ENCODE measurements at regions not wholly inside any gene's neighbourhood (a gene's known extent, or its start where the extent isn't known, plus 50 kb on each side); places are given as distances from the start of the nearest gene placed in this dataset.

DNA sequence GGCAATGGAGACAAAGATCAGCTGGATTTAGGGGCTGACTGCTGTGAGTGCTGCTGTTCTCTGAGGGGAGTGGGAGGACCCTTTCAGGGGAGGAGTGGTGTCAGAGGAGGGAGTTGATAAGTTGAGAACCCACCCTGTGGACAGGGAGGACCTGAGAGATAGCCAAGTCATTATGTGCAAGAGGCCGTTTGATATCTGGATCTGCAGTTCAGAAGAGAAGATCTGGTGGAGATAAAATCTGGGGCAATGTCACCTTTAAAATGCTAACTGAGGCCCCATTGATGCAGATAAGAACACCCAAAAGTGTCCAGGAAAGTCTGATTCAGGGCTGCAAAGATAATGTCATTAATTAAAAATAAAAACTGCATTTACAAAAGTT is 256.1 kb upstream of the HES1 start:
- Histone ChIP-seq H3K9me3 (ENCODE audit: insufficient read depth in 2 of 2, low read depth in 1 of 2, low read length in 1 of 2) (no peaks in the 10 kb centered on the region), H3K23ac (ENCODE audit: insufficient read length) (no peak overlapping the region), H3K27ac (ENCODE audit: low read depth, low read length) (no peak overlapping the region), H3K9ac (replicated peaks in 1 of 4; ENCODE audit: extremely low read depth in 1 of 4, low read depth in 3 of 4, low read length in 3 of 4) (no peak overlapping the region), H2BK15ac (ENCODE audit: low read length) (peak overlapping the region; percentile 63; the same call in 1 of the 2 replicates), H3K4me1 (replicated peaks in 1 of 4; ENCODE audit: control insufficient read depth in 3 of 4, insufficient read depth in 4 of 4, low read length in 3 of 4) (peaks cover 0 to 13% (median 3%) of the 10 kb centered on the region in 4 experiments; a peak in 2 of 7 replicates), H3K23me2 (ENCODE audit: low read depth, low read length) (no peaks in the 10 kb centered on the region), H3K79me2 (ENCODE audit: control insufficient read depth in 1 of 2, insufficient read depth in 2 of 2, low read length in 2 of 2) (no peaks in the 10 kb centered on the region), H2BK5ac (ENCODE audit: low read depth, low read length) (peak overlapping the region; percentile 50; the same call in 1 of the 2 replicates), H2BK12ac (ENCODE audit: low read depth, low read length) (peak overlapping the region; percentile 81; the same call in 1 of the 2 replicates), H4K5ac (ENCODE audit: insufficient read length, low read depth, low read length) (no peak overlapping the region), H3K36me3 (ENCODE audit: control insufficient read depth in 2 of 4, insufficient read depth in 4 of 4, low read length in 3 of 4) (no peaks in the 10 kb centered on the region), H2BK120ac (replicated peaks; ENCODE audit: low read depth, low read length) (no peak overlapping the region), H4K8ac (ENCODE audit: extremely low read depth, insufficient read depth, low read length) (no peak overlapping the region), H4K20me1 (replicated peaks in 1 of 2; ENCODE audit: control insufficient read depth in 1 of 2, insufficient read depth in 2 of 2, low read length in 2 of 2) (no peaks in the 10 kb centered on the region), H3K4me3 (ENCODE audit: extremely low read depth in 1 of 4, insufficient read depth in 2 of 4, low read depth in 3 of 4, low read length in 4 of 4) (no peak overlapping the region), H3K4me2 (ENCODE audit: insufficient read depth in 1 of 2, low read depth in 2 of 2, low read length in 2 of 2) (no peak overlapping the region), H2AFZ (ENCODE audit: low read length) (no peak overlapping the region; the same call in 1 of the 2 replicates), H2BK20ac (ENCODE audit: low read length) (no peak overlapping the region), H3K27me3 (replicated peaks in 1 of 4; ENCODE audit: control insufficient read depth in 3 of 4, extremely low read depth in 1 of 4, insufficient read depth in 3 of 4, low read length in 3 of 4) (no peaks in the 10 kb centered on the region), H4K91ac (replicated peaks; ENCODE audit: insufficient read length, low read length) (no peak overlapping the region), H3K14ac (ENCODE audit: insufficient read length) (no peak overlapping the region), H2AK5ac (ENCODE audit: low read depth, low read length) (no peak overlapping the region), H3K79me1 (ENCODE audit: low read depth, low read length) (no peaks in the 10 kb centered on the region), H3K18ac (ENCODE audit: extremely low read depth, low read length) (no peak overlapping the region; the same call in 1 of the 2 replicates), H3K4ac (replicated peaks; ENCODE audit: insufficient read length, low read depth, low read length) (no peak overlapping the region), H3K56ac (replicated peaks; ENCODE audit: insufficient read length, low read depth, low read length) (no peak overlapping the region)
- DNase-seq (ENCODE audit: low read depth in 1 of 2, low spot score in 2 of 2) (no peak), FAIRE-seq (no peak)
- ChIA-PET POLR2A (ENCODE audit: partially characterized antibody) (no interaction called here), CTCF (ENCODE audit: partially characterized antibody) (no interaction called here)
- 89% methylated on average over 1 of the region's 1 CpG; no CpG with 5 or more reads in 1 of the 2 experiments for WGBS, 2 experiments (ENCODE audit: extremely low coverage in 1 of 2, insufficient coverage in 1 of 2, insufficient read length in 1 of 2, insufficient replicate concordance in 2 of 2, low coverage in 1 of 2, low lambda C conversion rate in 2 of 2, missing lambda C conversion rate in 1 of 2)
- TF ChIP-seq CBX5 (IDR thresholded peaks at IDR 0.05; ENCODE audit: low read depth, low read length) (no peak), RNF2 (IDR thresholded peaks at IDR 0.05; ENCODE audit: borderline replicate concordance, low read depth, low read length, missing control alignments, poor library complexity, severe bottlenecking) (no peak), YY1 (IDR thresholded peaks at IDR 0.05; ENCODE audit: low read depth, low read length) (no peak), FOSL1 (IDR thresholded peaks at IDR 0.05; ENCODE audit: insufficient read depth, low read depth, low read length) (no peak)
- TF ChIP-seq, protein P1, sequence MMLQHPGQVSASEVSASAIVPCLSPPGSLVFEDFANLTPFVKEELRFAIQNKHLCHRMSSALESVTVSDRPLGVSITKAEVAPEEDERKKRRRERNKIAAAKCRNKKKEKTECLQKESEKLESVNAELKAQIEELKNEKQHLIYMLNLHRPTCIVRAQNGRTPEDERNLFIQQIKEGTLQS (IDR thresholded peaks at IDR 0.05; ENCODE audit: insufficient read depth, low read depth, low read length), result no peak

Data from H1 (cell line).